ENCODE measurements at regions not wholly inside any gene's neighbourhood (a gene's known extent, or its start where the extent isn't known, plus 50 kb on each side); places are given as distances from the start of the nearest gene placed in this dataset.

DNA sequence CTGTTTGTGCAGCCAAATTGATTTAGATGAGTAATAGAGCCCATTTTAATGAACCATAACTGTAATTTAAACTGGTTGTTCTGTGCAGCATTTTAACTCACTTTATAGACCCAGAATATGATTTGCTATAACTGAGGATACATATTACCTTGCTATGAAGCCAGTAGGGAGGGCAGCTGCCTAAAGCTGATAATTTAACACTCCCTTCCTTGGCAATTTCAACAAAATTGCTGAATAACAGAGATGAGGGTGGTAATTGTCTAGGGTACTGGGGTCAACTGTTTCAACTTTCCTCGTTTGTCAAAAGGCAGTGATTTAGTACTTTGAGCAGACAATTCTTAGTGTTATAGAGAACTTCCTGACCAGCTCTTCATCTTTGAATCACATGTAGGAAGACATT, 304.9 kb upstream of the POU1F1 start:
- no TSS peak for BruUV-seq (replicated peaks)

More for the DNA sequence above, 304.9 kb upstream of the POU1F1 start:
- Histone ChIP-seq H3K9ac (replicated peaks; ENCODE audit: extremely low read depth, insufficient read depth, low read length) (no peak overlapping the region), H3K4me2 (ENCODE audit: insufficient read depth, low read length) (no peak overlapping the region), H3K4me3 (replicated peaks in 1 of 3; ENCODE audit: insufficient read depth in 1 of 3, low read depth in 1 of 3, low read length in 3 of 3) (no peak overlapping the region), H3K9me3 (replicated peaks; ENCODE audit: control insufficient read depth, insufficient read depth, low read length) (no peaks in the 10 kb centered on the region), H3K36me3 (ENCODE audit: control insufficient read depth in 2 of 2, extremely low read depth in 1 of 2, insufficient read depth in 2 of 2, low read length in 2 of 2) (no peaks in the 10 kb centered on the region), H3K4me1 (ENCODE audit: control insufficient read depth, extremely low read depth, insufficient read depth, low read length) (no peaks in the 10 kb centered on the region), H2AFZ (ENCODE audit: low read depth, low read length) (no peak overlapping the region), H4K20me1 (replicated peaks; ENCODE audit: control insufficient read depth, extremely low read depth, insufficient read depth, low read length) (no peaks in the 10 kb centered on the region), H3K79me2 (ENCODE audit: control insufficient read depth, insufficient read depth, low read length) (no peaks in the 10 kb centered on the region), H3K27ac (ENCODE audit: insufficient read depth, low read depth, low read length) (no peak overlapping the region), H3K9me1 (replicated peaks; ENCODE audit: control insufficient read depth, extremely low read depth, insufficient read depth, low read length) (no peaks in the 10 kb centered on the region), H3K27me3 (ENCODE audit: control insufficient read depth in 2 of 2, insufficient read depth in 2 of 2, low read length in 2 of 2) (no peaks in the 10 kb centered on the region)
- TF ChIP-seq GATA2 (IDR thresholded peaks at IDR 0.05; ENCODE audit: insufficient read depth, insufficient read length, low read depth, low read length) (no peak), JUN (IDR thresholded peaks at IDR 0.05; ENCODE audit: borderline replicate concordance, insufficient read depth, insufficient read length, low read depth) (no peak), EZH2 (IDR thresholded peaks at IDR 0.05; ENCODE audit: borderline replicate concordance, low read depth, low read length, severe bottlenecking) (no peak), POLR2AphosphoS5 (IDR thresholded peaks at IDR 0.05; ENCODE audit: insufficient read depth, low read depth, low read length) (no peak), POLR2A (IDR thresholded peaks at IDR 0.05; ENCODE audit: low read depth, low read length) (no peak), MYC (IDR thresholded peaks at IDR 0.05; ENCODE audit: low read depth, low read length) (no peak), FOS (IDR thresholded peaks at IDR 0.05; ENCODE audit: borderline replicate concordance, insufficient read depth, low read length) (no peak)
- TF ChIP-seq, protein P1, sequence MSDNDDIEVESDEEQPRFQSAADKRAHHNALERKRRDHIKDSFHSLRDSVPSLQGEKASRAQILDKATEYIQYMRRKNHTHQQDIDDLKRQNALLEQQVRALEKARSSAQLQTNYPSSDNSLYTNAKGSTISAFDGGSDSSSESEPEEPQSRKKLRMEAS (IDR thresholded peaks at IDR 0.05; ENCODE audit: insufficient read depth, insufficient read length): no peak
- TF ChIP-seq, protein P2, sequence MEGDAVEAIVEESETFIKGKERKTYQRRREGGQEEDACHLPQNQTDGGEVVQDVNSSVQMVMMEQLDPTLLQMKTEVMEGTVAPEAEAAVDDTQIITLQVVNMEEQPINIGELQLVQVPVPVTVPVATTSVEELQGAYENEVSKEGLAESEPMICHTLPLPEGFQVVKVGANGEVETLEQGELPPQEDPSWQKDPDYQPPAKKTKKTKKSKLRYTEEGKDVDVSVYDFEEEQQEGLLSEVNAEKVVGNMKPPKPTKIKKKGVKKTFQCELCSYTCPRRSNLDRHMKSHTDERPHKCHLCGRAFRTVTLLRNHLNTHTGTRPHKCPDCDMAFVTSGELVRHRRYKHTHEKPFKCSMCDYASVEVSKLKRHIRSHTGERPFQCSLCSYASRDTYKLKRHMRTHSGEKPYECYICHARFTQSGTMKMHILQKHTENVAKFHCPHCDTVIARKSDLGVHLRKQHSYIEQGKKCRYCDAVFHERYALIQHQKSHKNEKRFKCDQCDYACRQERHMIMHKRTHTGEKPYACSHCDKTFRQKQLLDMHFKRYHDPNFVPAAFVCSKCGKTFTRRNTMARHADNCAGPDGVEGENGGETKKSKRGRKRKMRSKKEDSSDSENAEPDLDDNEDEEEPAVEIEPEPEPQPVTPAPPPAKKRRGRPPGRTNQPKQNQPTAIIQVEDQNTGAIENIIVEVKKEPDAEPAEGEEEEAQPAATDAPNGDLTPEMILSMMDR (IDR thresholded peaks at IDR 0.05; ENCODE audit: extremely low read depth in 1 of 2, insufficient read depth in 1 of 2, low read depth in 1 of 2, low read length in 2 of 2): no peak
- FAIRE-seq (no peak), DNase-seq (ENCODE audit: low read depth, low spot score) (no peak)
- CTCF ChIA-PET: no interaction called here
- POLR2A ChIA-PET: no interaction called here
- dilution Hi-C loops (cut with MboI; ENCODE audit: extremely low pct_ligation_motif_present, low sequenced_read_pairs): no loop called here
- intact Hi-C loops (cut with micrococcal nuclease): no loop called here
